Fibroblast of mammary gland (primary cell): ENCODE measurements at regions not wholly inside any gene's neighbourhood (a gene's known extent, or its start where the extent isn't known, plus 50 kb on each side); places are given as distances from the start of the nearest gene placed in this dataset.
A peak's percentile ranks its signal among the peaks of the same experiment; 100 is the strongest.

Source experiments
- DNase-seq: peaks from one replicate; pipeline ENCODE4 v3.0.0-alpha.2; 2010; ENCODE audit warnings: low read depth
- H3K4me3 ChIP-seq: 2 replicates; pipeline ENCODE4 v1.5.1; 2011; ENCODE audit warnings: low read depth, mild to moderate bottlenecking, low read length, moderate library complexity; ENCODE audit not compliant: control insufficient read depth
- TF ChIP-seq, protein P1 (sequence below): conservative IDR thresholded peaks from 2 replicates; pipeline ENCODE4 v1.5.1; 2011; ENCODE audit warnings: low read depth, low read length, inconsistent platforms; ENCODE audit not compliant: control insufficient read depth, insufficient read depth

DNA sequence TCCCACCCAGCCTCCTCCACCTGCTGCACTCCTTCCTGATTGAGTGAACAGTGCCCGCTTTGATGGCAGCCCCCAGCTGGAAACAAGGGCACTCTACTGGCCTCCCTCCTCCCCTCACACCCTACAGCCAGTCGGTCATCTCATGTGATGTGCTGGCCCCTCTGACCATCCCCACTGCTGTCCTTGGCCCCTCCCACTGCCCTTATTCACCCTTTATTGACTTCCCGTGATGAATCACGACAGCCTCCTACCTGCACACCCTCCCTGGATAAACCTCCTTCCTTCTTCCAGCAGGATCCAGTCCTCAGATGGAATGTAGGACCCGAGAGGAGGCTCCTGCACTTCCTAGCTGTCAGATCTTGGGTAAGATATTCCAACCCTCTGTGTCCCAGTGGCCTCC lies 186.5 kb upstream of the SH3BP4 start:
- DNase-seq: no peak
- H3K4me3 ChIP-seq: no peak overlapping the region
- TF ChIP-seq, protein P1, sequence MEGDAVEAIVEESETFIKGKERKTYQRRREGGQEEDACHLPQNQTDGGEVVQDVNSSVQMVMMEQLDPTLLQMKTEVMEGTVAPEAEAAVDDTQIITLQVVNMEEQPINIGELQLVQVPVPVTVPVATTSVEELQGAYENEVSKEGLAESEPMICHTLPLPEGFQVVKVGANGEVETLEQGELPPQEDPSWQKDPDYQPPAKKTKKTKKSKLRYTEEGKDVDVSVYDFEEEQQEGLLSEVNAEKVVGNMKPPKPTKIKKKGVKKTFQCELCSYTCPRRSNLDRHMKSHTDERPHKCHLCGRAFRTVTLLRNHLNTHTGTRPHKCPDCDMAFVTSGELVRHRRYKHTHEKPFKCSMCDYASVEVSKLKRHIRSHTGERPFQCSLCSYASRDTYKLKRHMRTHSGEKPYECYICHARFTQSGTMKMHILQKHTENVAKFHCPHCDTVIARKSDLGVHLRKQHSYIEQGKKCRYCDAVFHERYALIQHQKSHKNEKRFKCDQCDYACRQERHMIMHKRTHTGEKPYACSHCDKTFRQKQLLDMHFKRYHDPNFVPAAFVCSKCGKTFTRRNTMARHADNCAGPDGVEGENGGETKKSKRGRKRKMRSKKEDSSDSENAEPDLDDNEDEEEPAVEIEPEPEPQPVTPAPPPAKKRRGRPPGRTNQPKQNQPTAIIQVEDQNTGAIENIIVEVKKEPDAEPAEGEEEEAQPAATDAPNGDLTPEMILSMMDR: no peak

DNA sequence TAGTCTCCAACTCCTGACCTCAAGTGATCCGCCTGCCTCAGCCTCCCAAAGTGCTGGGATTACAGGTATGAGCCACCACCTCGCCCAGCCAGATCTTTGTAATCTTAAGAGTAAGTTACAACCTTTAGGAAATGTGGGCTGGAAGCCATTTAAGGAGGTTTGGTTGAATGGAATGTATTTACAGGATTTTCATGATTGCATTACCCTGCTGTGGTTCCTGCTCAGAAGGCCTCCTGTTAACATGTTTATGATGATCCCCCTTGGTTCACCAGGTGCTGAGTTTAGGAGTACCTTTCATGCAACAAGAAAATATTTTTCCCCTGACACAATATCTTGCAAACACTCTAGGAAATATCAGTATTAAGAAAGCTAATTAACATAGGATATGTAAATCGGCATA lies 187.4 kb upstream of the SH3BP4 start:
- no peak for DNase-seq

DNA sequence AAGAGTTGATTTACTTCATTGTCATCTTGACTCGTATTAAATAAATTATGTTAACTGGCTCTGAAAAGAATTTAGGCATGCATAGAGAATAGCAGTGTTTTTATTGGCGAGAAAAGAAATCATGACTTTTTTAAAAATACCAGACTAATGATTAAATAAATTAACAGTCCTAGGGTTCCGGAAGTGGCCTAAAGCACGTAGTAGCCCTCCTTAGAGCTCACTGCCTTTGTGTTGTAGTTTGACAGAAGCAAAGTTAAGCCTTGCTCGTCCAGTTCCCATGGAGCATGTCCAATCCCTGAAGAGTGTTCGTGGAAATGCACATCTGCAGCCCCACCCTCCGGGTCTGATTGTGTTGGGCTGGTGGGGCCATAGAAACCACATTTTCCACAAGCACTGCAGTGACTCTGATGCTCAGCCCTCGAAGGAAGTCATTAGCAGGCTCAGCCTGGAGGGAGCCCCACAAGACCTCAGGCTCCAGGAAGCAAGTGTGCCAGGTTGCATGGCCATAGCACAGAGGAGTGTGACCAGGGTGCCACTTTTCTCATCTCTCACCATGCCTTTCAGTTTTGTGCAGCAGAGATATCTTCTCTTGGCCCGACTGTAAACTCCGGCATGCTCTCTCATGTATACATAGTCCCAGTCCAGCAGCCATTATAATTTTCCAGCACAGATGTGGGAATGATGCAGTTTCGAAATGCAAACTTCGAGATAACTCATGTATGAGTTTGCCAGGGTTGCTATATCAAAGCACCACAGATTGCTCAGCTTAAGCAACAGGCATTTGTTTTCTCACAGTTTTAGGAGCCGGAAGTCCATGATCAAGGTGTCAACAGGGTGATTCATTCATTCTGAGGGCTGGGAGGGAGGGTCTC lies 188.6 kb upstream of the SH3BP4 start:
- peak; percentile 60 for DNase-seq
- H3K4me3 ChIP-seq: no peak overlapping the region
- TF ChIP-seq, protein P1: no peak

More for the DNA sequence above, 187.4 kb upstream of the SH3BP4 start:
- no peak overlapping the region for H3K4me3 ChIP-seq
- TF ChIP-seq, protein P1: no peak

DNA sequence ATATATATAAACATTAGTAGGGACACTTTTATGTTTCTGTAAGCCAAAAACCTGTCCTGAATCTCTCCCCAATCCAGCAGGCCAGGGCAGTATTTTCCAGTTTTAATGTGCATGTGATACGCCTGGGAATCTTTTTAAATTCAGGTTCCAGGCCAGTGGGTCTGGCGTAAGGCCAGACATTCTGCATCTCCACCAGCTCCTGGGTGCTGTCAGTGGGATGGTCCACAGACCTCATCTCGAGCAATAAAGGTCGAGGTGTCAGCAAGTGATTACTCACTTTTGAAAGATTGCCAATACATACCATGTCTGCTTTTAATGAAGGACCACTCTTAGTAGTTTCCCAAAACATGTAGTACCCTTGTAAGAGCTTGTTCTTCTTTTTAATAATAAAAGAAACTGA lies 189.9 kb upstream of the SH3BP4 start:
- no peak for DNase-seq

DNA sequence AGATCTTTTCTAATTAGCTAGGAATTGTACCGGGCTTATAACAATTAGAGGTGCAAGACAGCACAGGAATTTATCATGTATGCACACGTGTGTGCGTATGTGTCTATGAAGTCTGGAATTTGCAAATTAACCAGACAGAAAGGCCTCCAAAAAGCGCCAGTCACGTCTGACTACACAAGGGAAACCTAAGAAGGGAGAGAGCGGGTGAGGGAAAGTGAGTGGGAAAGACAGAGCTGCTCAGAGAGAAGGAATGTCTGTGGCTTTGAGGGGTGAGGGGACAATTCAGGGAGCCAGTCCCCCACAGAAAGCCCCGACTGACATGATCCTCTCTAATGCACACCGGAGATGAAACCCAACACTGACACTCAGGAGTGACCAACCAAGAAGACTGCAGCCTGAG lies 197.7 kb upstream of the SH3BP4 start:
- DNase-seq: no peak
- no peak overlapping the region for H3K4me3 ChIP-seq
- TF ChIP-seq, protein P1: no peak

More for the DNA sequence above, 189.9 kb upstream of the SH3BP4 start:
- no peak overlapping the region for H3K4me3 ChIP-seq
- TF ChIP-seq, protein P1: no peak

DNA sequence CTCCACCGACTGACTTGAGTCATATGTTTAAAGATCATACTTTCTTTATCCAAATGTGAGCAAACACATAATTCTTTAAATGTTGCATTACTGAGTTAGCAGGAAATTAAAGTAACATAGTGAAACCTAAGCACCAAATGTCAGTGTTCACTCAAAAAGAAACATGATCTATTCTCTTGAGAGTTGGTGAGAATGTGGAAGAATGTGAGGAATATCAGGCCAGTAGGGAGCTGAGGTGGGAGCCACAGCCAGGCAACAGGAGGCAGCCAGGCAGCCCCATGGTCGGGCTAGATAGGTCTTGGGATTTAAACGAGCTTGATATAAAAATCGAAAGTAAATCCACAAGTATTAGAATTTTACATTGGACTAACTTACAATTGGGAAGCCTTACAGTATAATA lies 198.1 kb upstream of the SH3BP4 start:
- TF ChIP-seq, protein P1: no peak
- no peak for DNase-seq
- H3K4me3 ChIP-seq: no peak overlapping the region
